H1 (cell line): ENCODE measurements at regions not wholly inside any gene's neighbourhood (a gene's known extent, or its start where the extent isn't known, plus 50 kb on each side); places are given as distances from the start of the nearest gene placed in this dataset.

Experiments used
- CTCF ChIA-PET: fragments of 300-600 bp; sonication (Branson Sonifier 250); formaldehyde crosslinking; loops from one replicate; lab custom pipeline; 2021; ENCODE audit not compliant: partially characterized antibody; lab: Charles Lee
- POLR2A ChIA-PET: fragments of 300-600 bp; sonication (Branson Sonifier 250); formaldehyde crosslinking; loops from one replicate; lab custom pipeline; 2021; ENCODE audit warnings: inconsistent platforms; ENCODE audit not compliant: partially characterized antibody; lab: Charles Lee
- DNase-seq, 2 experiments: peaks; one replicate each; pipeline versions ENCODE4 v3.0.0 to v3.0.0-alpha.2; 2010 to 2022; ENCODE audit warnings: low spot score in 2 of 2, low read depth in 1 of 2, mixed read lengths in 1 of 2
- FAIRE-seq: peaks from 2 replicates; lab custom pipeline; 2011; peaks lifted over from hg19 to GRCh38; lab: Jason Lieb, UNC
- H2AFZ ChIP-seq: 2 replicates; pipeline ENCODE4 v1.8.1; 2012; ENCODE audit warnings: low read length, inconsistent platforms
- H2AK5ac ChIP-seq: 2 replicates; pipeline ENCODE4 v1.6.1; 2013; ENCODE audit warnings: low read depth, low read length
- H2BK120ac ChIP-seq: replicated peaks from 2 replicates; pipeline ENCODE3; 2013; ENCODE audit warnings: low read depth, low read length, inconsistent platforms
- H2BK12ac ChIP-seq: 2 replicates; pipeline ENCODE4 v1.6.1; 2013; ENCODE audit warnings: low read depth, low read length
- H2BK15ac ChIP-seq: 2 replicates; pipeline ENCODE4 v1.6.1; 2013; ENCODE audit warnings: low read length
- H2BK20ac ChIP-seq: 2 replicates; pipeline ENCODE4 v1.6.1; 2013; ENCODE audit warnings: low read length
- H2BK5ac ChIP-seq: 2 replicates; pipeline ENCODE4 v1.6.1; 2013; ENCODE audit warnings: low read depth, low read length
- H3K14ac ChIP-seq: 2 replicates; pipeline ENCODE4 v1.6.1; 2013; ENCODE audit warnings: inconsistent platforms; ENCODE audit not compliant: insufficient read length
- H3K18ac ChIP-seq: 2 replicates; pipeline ENCODE4 v1.6.1; 2013; ENCODE audit warnings: low read length; ENCODE audit errors: extremely low read depth
- H3K23ac ChIP-seq: 2 replicates; pipeline ENCODE4 v1.6.1; 2013; ENCODE audit warnings: inconsistent platforms; ENCODE audit not compliant: insufficient read length
- H3K23me2 ChIP-seq: 2 replicates; pipeline ENCODE4 v1.6.1; 2013; ENCODE audit warnings: low read depth, low read length
- H3K27ac ChIP-seq: 2 replicates; pipeline ENCODE4 v1.6.1; 2011; ENCODE audit warnings: low read depth, low read length, inconsistent platforms
- H3K27me3 ChIP-seq, 4 experiments: replicated peaks in 1 of 4; 1 replicate in 1 of 4; 2 replicates in 3 of 4; pipeline versions ENCODE4 v1.6.1 to v1.8.1; 2011 to 2013; ENCODE audit warnings: low read length in 3 of 4, mild to moderate bottlenecking in 3 of 4, inconsistent platforms in 2 of 4, mixed read lengths in 2 of 4, moderate library complexity in 1 of 4; ENCODE audit not compliant: control insufficient read depth in 3 of 4, insufficient read depth in 3 of 4; ENCODE audit errors: extremely low read depth in 1 of 4
- H3K36me3 ChIP-seq, 4 experiments: 2 replicates each; pipeline versions ENCODE4 v1.6.1 to v1.8.1; 2011 to 2013; ENCODE audit warnings: mild to moderate bottlenecking in 4 of 4, low read length in 3 of 4, moderate library complexity in 2 of 4, control low read depth in 1 of 4, inconsistent platforms in 1 of 4; ENCODE audit not compliant: insufficient read depth in 4 of 4, control insufficient read depth in 2 of 4
- H3K4ac ChIP-seq: replicated peaks from 2 replicates; pipeline ENCODE3; 2013; ENCODE audit warnings: low read length, low read depth, mixed read lengths, inconsistent platforms; ENCODE audit not compliant: insufficient read length
- H3K4me1 ChIP-seq, 4 experiments: replicated peaks in 1 of 4; 1 replicate in 1 of 4; 2 replicates in 3 of 4; pipeline versions ENCODE4 v1.6.1 to v1.8.1; 2011 to 2013; ENCODE audit warnings: low read length in 3 of 4, inconsistent platforms in 2 of 4, mixed read lengths in 1 of 4; ENCODE audit not compliant: insufficient read depth in 4 of 4, control insufficient read depth in 3 of 4
- H3K4me2 ChIP-seq, 2 experiments: 2 replicates each; pipeline versions ENCODE4 v1.6.1 to v1.8.1; 2011 to 2013; ENCODE audit warnings: low read depth in 2 of 2, low read length in 2 of 2, control low read depth in 1 of 2, inconsistent platforms in 1 of 2, mild to moderate bottlenecking in 1 of 2; ENCODE audit not compliant: insufficient read depth in 1 of 2
- H3K4me3 ChIP-seq, 4 experiments: fragments of 200-600, 300-600 bp in 1 of 4; sonication (generic), shearing (Covaris generic), sonication (Bioruptor Twin) in 1 of 4; 2 replicates each; pipeline versions ENCODE4 v1.5.1 to v1.8.1; 2011 to 2016; ENCODE audit warnings: low read length in 4 of 4, low read depth in 3 of 4, control low read depth in 2 of 4, inconsistent platforms in 2 of 4, mild to moderate bottlenecking in 2 of 4, mixed read lengths in 1 of 4, moderate library complexity in 1 of 4; ENCODE audit not compliant: insufficient read depth in 2 of 4; ENCODE audit errors: extremely low read depth in 1 of 4
- H3K56ac ChIP-seq: replicated peaks from 2 replicates; pipeline ENCODE3; 2013; ENCODE audit warnings: low read depth, mild to moderate bottlenecking, mixed read lengths, low read length, inconsistent platforms; ENCODE audit not compliant: insufficient read length
- H3K79me1 ChIP-seq: 2 replicates; pipeline ENCODE4 v1.6.1; 2013; ENCODE audit warnings: low read depth, low read length, control low read depth
- H3K79me2 ChIP-seq, 2 experiments: 2 replicates each; pipeline versions ENCODE4 v1.6.1 to v1.8.1; 2012 to 2013; ENCODE audit warnings: low read length in 2 of 2, mild to moderate bottlenecking in 2 of 2, inconsistent platforms in 1 of 2; ENCODE audit not compliant: insufficient read depth in 2 of 2, control insufficient read depth in 1 of 2
- H3K9ac ChIP-seq, 4 experiments: replicated peaks in 1 of 4; 1 replicate in 1 of 4; 2 replicates in 3 of 4; pipeline versions ENCODE4 v1.6.1 to v1.8.1; 2011 to 2013; ENCODE audit warnings: low read depth in 3 of 4, low read length in 3 of 4, control low read depth in 2 of 4, mild to moderate bottlenecking in 2 of 4, moderate library complexity in 2 of 4, inconsistent platforms in 1 of 4; ENCODE audit errors: extremely low read depth in 1 of 4
- H3K9me3 ChIP-seq, 2 experiments: 2 replicates each; pipeline versions ENCODE4 v1.6.1 to v1.8.1; 2012 to 2013; ENCODE audit warnings: mild to moderate bottlenecking in 2 of 2, moderate library complexity in 2 of 2, control low read depth in 1 of 2, inconsistent platforms in 1 of 2, low read depth in 1 of 2, low read length in 1 of 2, mixed read lengths in 1 of 2; ENCODE audit not compliant: insufficient read depth in 2 of 2
- H4K20me1 ChIP-seq, 2 experiments: replicated peaks in 1 of 2; 2 replicates each; pipeline versions ENCODE3 to v1.8.1; 2011 to 2013; ENCODE audit warnings: inconsistent platforms in 2 of 2, low read length in 2 of 2, mild to moderate bottlenecking in 1 of 2; ENCODE audit not compliant: insufficient read depth in 2 of 2, control insufficient read depth in 1 of 2
- H4K5ac ChIP-seq: 2 replicates; pipeline ENCODE4 v1.6.1; 2013; ENCODE audit warnings: low read length, low read depth, mixed read lengths, inconsistent platforms; ENCODE audit not compliant: insufficient read length
- H4K8ac ChIP-seq: 2 replicates; pipeline ENCODE4 v1.8.0; 2013; ENCODE audit warnings: mild to moderate bottlenecking, moderate library complexity, low read length, inconsistent platforms; ENCODE audit not compliant: insufficient read depth; ENCODE audit errors: extremely low read depth
- H4K91ac ChIP-seq: replicated peaks from 2 replicates; pipeline ENCODE3; 2013; ENCODE audit warnings: low read length, mixed read lengths, inconsistent platforms; ENCODE audit not compliant: insufficient read length
- CBX5 ChIP-seq: fragments of 300-800, 300-1000 bp; sonication (generic); IDR thresholded peaks from 2 replicates; pipeline ENCODE4 v1.7.1; 2016; ENCODE audit warnings: antibody characterized with exemption, low read length, low read depth
- CHD1 ChIP-seq: IDR thresholded peaks from 2 replicates; pipeline ENCODE4 v1.6.1; 2012; ENCODE audit warnings: low read depth, low read length, improper control_type of control experiment
- KDM1A ChIP-seq: fragments of 200-600, 300-600 bp; sonication (generic); IDR thresholded peaks from 2 replicates; pipeline ENCODE4 v1.7.1; 2016; ENCODE audit warnings: mild to moderate bottlenecking, low read length, borderline replicate concordance
- POU5F1 ChIP-seq: IDR thresholded peaks from 2 replicates; pipeline ENCODE4 v1.6.1; 2011; ENCODE audit warnings: low read depth, mild to moderate bottlenecking, low read length, moderate library complexity
- WGBS, 2 experiments: shearing (Covaris generic) in 1 of 2; methylation state at CpG; one replicate each; pipeline versions ENCODE4 v1.1.6 to v1.1.7; 2013 to 2015; ENCODE audit warnings: low lambda C conversion rate in 2 of 2, mixed read lengths in 2 of 2, inconsistent platforms in 1 of 2, low coverage in 1 of 2, missing lambda C conversion rate in 1 of 2; ENCODE audit not compliant: insufficient replicate concordance in 2 of 2, insufficient coverage in 1 of 2, insufficient read length in 1 of 2; ENCODE audit errors: extremely low coverage in 1 of 2, missing lambda C conversion rate in 1 of 2; 5-methylcytosine and 5-hydroxymethylcytosine counted together

DNA sequence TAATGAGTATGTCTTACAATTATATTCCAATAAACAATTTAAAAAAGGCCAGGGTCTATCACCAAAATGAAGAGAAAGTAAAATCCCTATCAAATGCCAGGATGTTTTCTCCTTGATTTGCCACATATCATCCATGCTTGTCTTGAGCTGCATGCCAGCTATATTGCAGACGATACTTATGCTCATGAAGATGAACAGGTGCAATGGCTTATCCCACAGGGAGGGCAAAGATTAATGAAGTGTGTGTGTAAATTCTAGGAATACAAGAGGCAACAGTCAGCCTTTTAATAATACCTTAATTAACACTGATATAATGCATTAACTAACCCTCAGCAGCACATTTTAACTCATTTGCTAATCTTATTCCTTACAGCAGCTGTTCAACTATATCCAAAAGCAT lies 850.5 kb downstream of the KCNA4 start:
- Histone ChIP-seq H3K79me2 (no peaks in the 10 kb centered on the region), H3K9me3 (no peaks in the 10 kb centered on the region), H3K27ac (no peak overlapping the region), H2BK20ac (no peak overlapping the region), H2BK15ac (no peak overlapping the region)
- TF ChIP-seq KDM1A (no peak), CBX5 (no peak), CHD1 (no peak), POU5F1 (no peak)
- TF ChIP-seq, all 59 proteins: peak for 0
- no peak overlapping the region for H3K9ac ChIP-seq
- no peak overlapping the region for H3K56ac ChIP-seq
- H4K91ac ChIP-seq, result no peak overlapping the region
- H3K27me3 ChIP-seq, result no peaks in the 10 kb centered on the region
- no peak overlapping the region for H3K4me2 ChIP-seq
- H2BK12ac ChIP-seq, result no peak overlapping the region
- no peak overlapping the region for H3K4ac ChIP-seq
- H3K14ac ChIP-seq, result no peak overlapping the region
- H3K23ac ChIP-seq, result no peak overlapping the region
- no peaks in the 10 kb centered on the region for H3K79me1 ChIP-seq
- DNase-seq (no peak), FAIRE-seq (no peak)
- H4K8ac ChIP-seq, result no peak overlapping the region
- H3K23me2 ChIP-seq, result no peaks in the 10 kb centered on the region
- ChIA-PET POLR2A (no interaction called here), CTCF (no interaction called here)
- H3K4me1 ChIP-seq, result no peaks in the 10 kb centered on the region
- 95% methylated on average over 1 of the region's 1 CpG; no CpG with 5 or more reads in 1 of the 2 experiments for WGBS, 2 experiments
- no peak overlapping the region for H4K5ac ChIP-seq
- H2BK5ac ChIP-seq, result no peak overlapping the region
- no peak overlapping the region for H3K18ac ChIP-seq
- H2AFZ ChIP-seq, result no peak overlapping the region
- no peak overlapping the region for H2AK5ac ChIP-seq
- no peak overlapping the region for H2BK120ac ChIP-seq
- no peaks in the 10 kb centered on the region for H3K36me3 ChIP-seq
- no peak overlapping the region for H3K4me3 ChIP-seq
- H4K20me1 ChIP-seq, result no peaks in the 10 kb centered on the region
